ENCODE measurements at regions not wholly inside any gene's neighbourhood (a gene's known extent, or its start where the extent isn't known, plus 50 kb on each side); places are given as distances from the start of the nearest gene placed in this dataset.

DNA sequence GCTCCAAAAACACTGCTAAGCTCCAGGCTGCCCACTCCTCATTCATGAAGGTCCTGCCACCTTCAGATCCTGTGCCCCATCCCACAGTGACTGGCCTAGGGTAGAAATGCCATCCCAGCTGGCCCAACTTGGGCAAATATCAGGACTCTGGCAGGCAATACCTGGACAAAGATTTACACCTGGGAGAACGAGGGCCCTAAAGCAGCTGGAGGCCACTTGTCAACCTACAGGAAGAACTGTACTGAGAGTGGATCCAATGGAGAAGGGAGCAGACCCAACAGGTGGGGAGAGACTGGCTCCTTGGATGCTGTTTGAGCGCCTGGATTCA is 57.1 kb upstream of the GATA2 start:
- TF ChIP-seq, protein P1, sequence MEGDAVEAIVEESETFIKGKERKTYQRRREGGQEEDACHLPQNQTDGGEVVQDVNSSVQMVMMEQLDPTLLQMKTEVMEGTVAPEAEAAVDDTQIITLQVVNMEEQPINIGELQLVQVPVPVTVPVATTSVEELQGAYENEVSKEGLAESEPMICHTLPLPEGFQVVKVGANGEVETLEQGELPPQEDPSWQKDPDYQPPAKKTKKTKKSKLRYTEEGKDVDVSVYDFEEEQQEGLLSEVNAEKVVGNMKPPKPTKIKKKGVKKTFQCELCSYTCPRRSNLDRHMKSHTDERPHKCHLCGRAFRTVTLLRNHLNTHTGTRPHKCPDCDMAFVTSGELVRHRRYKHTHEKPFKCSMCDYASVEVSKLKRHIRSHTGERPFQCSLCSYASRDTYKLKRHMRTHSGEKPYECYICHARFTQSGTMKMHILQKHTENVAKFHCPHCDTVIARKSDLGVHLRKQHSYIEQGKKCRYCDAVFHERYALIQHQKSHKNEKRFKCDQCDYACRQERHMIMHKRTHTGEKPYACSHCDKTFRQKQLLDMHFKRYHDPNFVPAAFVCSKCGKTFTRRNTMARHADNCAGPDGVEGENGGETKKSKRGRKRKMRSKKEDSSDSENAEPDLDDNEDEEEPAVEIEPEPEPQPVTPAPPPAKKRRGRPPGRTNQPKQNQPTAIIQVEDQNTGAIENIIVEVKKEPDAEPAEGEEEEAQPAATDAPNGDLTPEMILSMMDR (conservative IDR thresholded peaks at IDR 0.05; ENCODE audit: low read depth, low read length) = no peak
- TF ChIP-seq EZH2 (IDR thresholded peaks at IDR 0.05; ENCODE audit: low read length, unreplicated experiment) (no peak), EZH2phosphoT487 (IDR thresholded peaks at IDR 0.05; ENCODE audit: borderline replicate concordance, low read length) (no peak)
